DOHH2 (cell line): ENCODE measurements at regions not wholly inside any gene's neighbourhood (a gene's known extent, or its start where the extent isn't known, plus 50 kb on each side); places are given as distances from the start of the nearest gene placed in this dataset.

Experiments used
- H3F3A ChIP-seq: fragments of 200-600 bp; sonication (generic), shearing (Covaris generic); 2 replicates; pipeline ENCODE4 v1.6.0; 2016; ENCODE audit warnings: antibody characterized with exemption, mild to moderate bottlenecking; ENCODE audit not compliant: control insufficient read depth, insufficient read depth
- H3K27ac ChIP-seq: fragments of 200-600 bp; sonication (generic); 2 replicates; pipeline ENCODE4 v1.5.1; 2014; ENCODE audit warnings: low read depth, mild to moderate bottlenecking, low read length, moderate library complexity
- H3K27me3 ChIP-seq: fragments of 200-600 bp; sonication (generic); 2 replicates; pipeline ENCODE4 v1.6.1; 2014; ENCODE audit warnings: mild to moderate bottlenecking, low read length, mixed read lengths; ENCODE audit not compliant: control insufficient read depth
- H3K36me3 ChIP-seq: fragments of 200-600 bp; sonication (generic); 2 replicates; pipeline ENCODE4 v1.6.1; 2014; ENCODE audit warnings: mild to moderate bottlenecking, low read length, moderate library complexity, mixed read lengths; ENCODE audit not compliant: control insufficient read depth
- H3K4me1 ChIP-seq: fragments of 200-600 bp; sonication (generic); 2 replicates; pipeline ENCODE4 v1.6.1; 2014; ENCODE audit warnings: mild to moderate bottlenecking, low read length, mixed read lengths; ENCODE audit not compliant: control insufficient read depth
- H3K4me2 ChIP-seq: fragments of 200-600 bp; sonication (generic); 2 replicates; pipeline ENCODE4 v1.6.0; 2014; ENCODE audit warnings: mild to moderate bottlenecking, low read length, moderate library complexity
- H3K4me3 ChIP-seq: fragments of 200-600 bp; sonication (generic); 2 replicates; pipeline ENCODE4 v1.5.1; 2014; ENCODE audit warnings: mild to moderate bottlenecking, low read length, mixed read lengths
- H3K79me2 ChIP-seq: fragments of 200-600 bp; sonication (generic); 2 replicates; pipeline ENCODE4 v1.6.1; 2014; ENCODE audit warnings: mild to moderate bottlenecking, low read length, mixed read lengths; ENCODE audit not compliant: control insufficient read depth
- H3K9me2 ChIP-seq: fragments of 200-600 bp; sonication (generic); replicated peaks from 2 replicates; pipeline ENCODE4 v1.6.1; 2014; ENCODE audit warnings: mild to moderate bottlenecking, low read length, mixed read lengths; ENCODE audit not compliant: control insufficient read depth
- H3K9me3 ChIP-seq: fragments of 200-600 bp; sonication (generic); 2 replicates; pipeline ENCODE4 v1.6.1; 2014; ENCODE audit warnings: antibody characterized with exemption, low read length, mixed read lengths; ENCODE audit not compliant: control insufficient read depth, insufficient read depth
- H4K20me1 ChIP-seq: fragments of 200-600 bp; sonication (generic); 2 replicates; pipeline ENCODE4 v1.6.0; 2014; ENCODE audit warnings: low read depth, mild to moderate bottlenecking, antibody characterized with exemption, low read length, moderate library complexity; ENCODE audit not compliant: control insufficient read depth, insufficient read depth
- CTCF ChIP-seq: fragments of 200-600 bp; sonication (generic); IDR thresholded peaks from one replicate; pipeline ENCODE4 v1.5.1; 2014; ENCODE audit warnings: antibody characterized with exemption, mild to moderate bottlenecking, low read depth, low read length; ENCODE audit not compliant: poor library complexity, severe bottlenecking
- EZH2phosphoT487 ChIP-seq: fragments of 200-600 bp; sonication (generic); IDR thresholded peaks from 2 replicates; pipeline ENCODE4 v1.6.1; 2017; ENCODE audit warnings: borderline replicate concordance, mild to moderate bottlenecking, antibody characterized with exemption, low read length, moderate library complexity, mixed read lengths

- no peaks in the 10 kb centered on the region for H3K27me3 ChIP-seq
- TF ChIP-seq CTCF (no peak), EZH2phosphoT487 (no peak)
- no peaks in the 10 kb centered on the region for H3K9me3 ChIP-seq
- H3K36me3 ChIP-seq = no peaks in the 10 kb centered on the region
- H3K79me2 ChIP-seq = no peaks in the 10 kb centered on the region
- no peaks in the 10 kb centered on the region for H3K9me2 ChIP-seq
- H3K27ac ChIP-seq = no peak overlapping the region
- H3F3A ChIP-seq = no peaks in the 10 kb centered on the region
- H3K4me3 ChIP-seq = no peak overlapping the region
- H3K4me2 ChIP-seq = no peak overlapping the region
- H3K4me1 ChIP-seq = no peaks in the 10 kb centered on the region
- H4K20me1 ChIP-seq = no peaks in the 10 kb centered on the region
These were observed 194.8 kb downstream of the KIT start for GRCh38 chr4:54852602-54853001.

GRCh38 chr4:54852054-54852453, 194.3 kb downstream of the KIT start:
- Histone ChIP-seq H3K27me3 (no peaks in the 10 kb centered on the region), H3K4me3 (no peak overlapping the region), H3F3A (no peaks in the 10 kb centered on the region), H3K9me2 (no peaks in the 10 kb centered on the region), H3K9me3 (no peaks in the 10 kb centered on the region), H3K4me1 (no peaks in the 10 kb centered on the region), H3K4me2 (no peak overlapping the region), H3K27ac (no peak overlapping the region), H3K79me2 (no peaks in the 10 kb centered on the region), H3K36me3 (no peaks in the 10 kb centered on the region), H4K20me1 (no peaks in the 10 kb centered on the region)
- TF ChIP-seq CTCF = no peak
- TF ChIP-seq EZH2phosphoT487 = no peak

- H4K20me1 ChIP-seq = no peaks in the 10 kb centered on the region
- H3K4me3 ChIP-seq = no peak overlapping the region
- H3K27ac ChIP-seq = no peak overlapping the region
- H3K36me3 ChIP-seq = no peaks in the 10 kb centered on the region
- H3K27me3 ChIP-seq = no peaks in the 10 kb centered on the region
- TF ChIP-seq EZH2phosphoT487 = no peak
- TF ChIP-seq CTCF = no peak
- H3K9me2 ChIP-seq = no peaks in the 10 kb centered on the region
- H3K9me3 ChIP-seq = no peaks in the 10 kb centered on the region
- no peaks in the 10 kb centered on the region for H3F3A ChIP-seq
- no peak overlapping the region for H3K4me2 ChIP-seq
- H3K4me1 ChIP-seq = peaks cover 8% of the 10 kb centered on the region; the same call in 1 of the 2 replicates
- no peaks in the 10 kb centered on the region for H3K79me2 ChIP-seq
These were observed 187.2 kb downstream of the KIT start for GRCh38 chr4:54844911-54845310.

- TF ChIP-seq CTCF (no peak), EZH2phosphoT487 (no peak)
- no peaks in the 10 kb centered on the region for H3F3A ChIP-seq
- H3K9me2 ChIP-seq = no peaks in the 10 kb centered on the region
- 0 out of 2 replicates have a peak overlapping the region, but pooled peaks have one; percentile 19 for H3K4me2 ChIP-seq
- H3K36me3 ChIP-seq = no peaks in the 10 kb centered on the region
- H3K27me3 ChIP-seq = no peaks in the 10 kb centered on the region
- H3K4me1 ChIP-seq = peaks cover 8% of the 10 kb centered on the region; the same call in 1 of the 2 replicates
- H3K27ac ChIP-seq = no peak overlapping the region
- no peak overlapping the region for H3K4me3 ChIP-seq
- no peaks in the 10 kb centered on the region for H3K79me2 ChIP-seq
- H3K9me3 ChIP-seq = no peaks in the 10 kb centered on the region
- no peaks in the 10 kb centered on the region for H4K20me1 ChIP-seq
These were observed 186.2 kb downstream of the KIT start for GRCh38 chr4:54843946-54844345.
